ENCODE measurements at regions not wholly inside any gene's neighbourhood (a gene's known extent, or its start where the extent isn't known, plus 50 kb on each side); places are given as distances from the start of the nearest gene placed in this dataset.

DNA sequence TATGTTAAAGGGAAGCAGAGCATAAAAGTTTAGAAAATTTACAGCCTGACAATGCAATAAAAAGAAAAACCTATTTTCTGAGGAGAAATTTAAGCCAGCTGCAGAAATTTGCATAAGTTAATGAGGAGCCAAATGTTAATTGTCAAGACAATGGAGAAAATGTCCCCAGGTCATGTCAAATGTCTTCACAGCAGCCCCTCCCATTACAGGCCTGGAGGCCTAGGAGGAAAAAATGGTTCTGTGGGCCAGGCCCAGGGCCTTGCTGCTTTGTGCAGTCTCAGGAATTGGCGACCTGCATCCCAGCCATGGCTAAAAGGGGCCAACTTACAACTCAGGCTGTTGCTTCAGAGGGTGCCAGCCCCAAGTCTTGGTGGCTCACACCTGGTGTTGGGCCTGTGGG lies 275.4 kb upstream of the RPS6KA3 start:
- no peak for TF ChIP-seq POLR2A (IDR thresholded peaks at IDR 0.05)
- TF ChIP-seq, protein P1, sequence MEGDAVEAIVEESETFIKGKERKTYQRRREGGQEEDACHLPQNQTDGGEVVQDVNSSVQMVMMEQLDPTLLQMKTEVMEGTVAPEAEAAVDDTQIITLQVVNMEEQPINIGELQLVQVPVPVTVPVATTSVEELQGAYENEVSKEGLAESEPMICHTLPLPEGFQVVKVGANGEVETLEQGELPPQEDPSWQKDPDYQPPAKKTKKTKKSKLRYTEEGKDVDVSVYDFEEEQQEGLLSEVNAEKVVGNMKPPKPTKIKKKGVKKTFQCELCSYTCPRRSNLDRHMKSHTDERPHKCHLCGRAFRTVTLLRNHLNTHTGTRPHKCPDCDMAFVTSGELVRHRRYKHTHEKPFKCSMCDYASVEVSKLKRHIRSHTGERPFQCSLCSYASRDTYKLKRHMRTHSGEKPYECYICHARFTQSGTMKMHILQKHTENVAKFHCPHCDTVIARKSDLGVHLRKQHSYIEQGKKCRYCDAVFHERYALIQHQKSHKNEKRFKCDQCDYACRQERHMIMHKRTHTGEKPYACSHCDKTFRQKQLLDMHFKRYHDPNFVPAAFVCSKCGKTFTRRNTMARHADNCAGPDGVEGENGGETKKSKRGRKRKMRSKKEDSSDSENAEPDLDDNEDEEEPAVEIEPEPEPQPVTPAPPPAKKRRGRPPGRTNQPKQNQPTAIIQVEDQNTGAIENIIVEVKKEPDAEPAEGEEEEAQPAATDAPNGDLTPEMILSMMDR (IDR thresholded peaks at IDR 0.05) = no peak
